ENCODE measurements at regions not wholly inside any gene's neighbourhood (a gene's known extent, or its start where the extent isn't known, plus 50 kb on each side); places are given as distances from the start of the nearest gene placed in this dataset.

DNA sequence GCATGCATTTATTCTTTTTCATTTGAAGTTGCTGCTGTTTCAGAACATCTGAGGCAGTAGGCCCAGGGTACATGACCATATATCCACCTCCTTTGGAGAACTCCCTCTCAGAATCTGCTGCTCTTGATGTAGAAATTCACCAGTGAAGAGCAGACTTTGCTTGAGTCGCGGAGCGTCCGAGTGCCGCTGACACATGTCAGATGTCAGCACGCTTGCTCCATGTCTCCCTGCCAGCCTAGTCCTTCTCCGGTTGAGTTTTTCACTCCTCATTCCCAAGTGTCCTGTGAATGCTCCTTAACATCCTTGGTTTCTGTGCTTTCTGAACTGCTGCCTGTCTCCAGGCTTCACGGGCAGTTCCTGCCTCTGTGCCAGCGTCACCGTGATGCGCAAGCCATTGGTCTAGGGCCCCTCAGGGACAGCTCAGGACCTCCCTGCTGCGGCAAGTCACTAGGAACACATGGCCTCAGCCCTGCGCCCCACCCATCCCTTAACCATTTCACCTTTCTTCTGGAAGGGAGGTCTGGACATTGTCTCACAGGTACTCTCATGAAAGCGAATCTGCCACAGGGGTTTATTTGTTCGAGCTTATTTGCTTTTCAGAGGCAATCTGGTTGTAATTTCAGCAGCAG, 93.1 kb upstream of the RBPJ start:
- no peaks in the 10 kb centered on the region for H3K9me3 ChIP-seq (ENCODE audit: insufficient read depth, low read length, severe bottlenecking)
- H3K4me2 ChIP-seq (ENCODE audit: insufficient read depth, low read length): no peak overlapping the region
- H3K79me2 ChIP-seq (ENCODE audit: insufficient read depth, low read length): no peaks in the 10 kb centered on the region
- H3K27ac ChIP-seq (ENCODE audit: low read length): no peak overlapping the region
- H3K9ac ChIP-seq (ENCODE audit: low read depth, low read length): no peak overlapping the region
- no peaks in the 10 kb centered on the region for H4K20me1 ChIP-seq (ENCODE audit: insufficient read depth, low read length)
- H2AFZ ChIP-seq (ENCODE audit: low read depth, low read length): no peak overlapping the region
- ATAC-seq (ENCODE audit: insufficient read depth, low read depth) (no peak), DNase-seq (no peak)
- no peaks in the 10 kb centered on the region for H3K36me3 ChIP-seq (ENCODE audit: insufficient read depth, low read length)
- no peaks in the 10 kb centered on the region for H3K27me3 ChIP-seq (ENCODE audit: insufficient read depth, low read length, poor library complexity)
- no peak overlapping the region for H3K4me3 ChIP-seq (ENCODE audit: low read depth in 1 of 2, low read length in 2 of 2)
- TF ChIP-seq EZH2 (IDR thresholded peaks at IDR 0.05; ENCODE audit: borderline replicate concordance, low read depth, low read length, severe bottlenecking): no peak
- TF ChIP-seq, protein P1, sequence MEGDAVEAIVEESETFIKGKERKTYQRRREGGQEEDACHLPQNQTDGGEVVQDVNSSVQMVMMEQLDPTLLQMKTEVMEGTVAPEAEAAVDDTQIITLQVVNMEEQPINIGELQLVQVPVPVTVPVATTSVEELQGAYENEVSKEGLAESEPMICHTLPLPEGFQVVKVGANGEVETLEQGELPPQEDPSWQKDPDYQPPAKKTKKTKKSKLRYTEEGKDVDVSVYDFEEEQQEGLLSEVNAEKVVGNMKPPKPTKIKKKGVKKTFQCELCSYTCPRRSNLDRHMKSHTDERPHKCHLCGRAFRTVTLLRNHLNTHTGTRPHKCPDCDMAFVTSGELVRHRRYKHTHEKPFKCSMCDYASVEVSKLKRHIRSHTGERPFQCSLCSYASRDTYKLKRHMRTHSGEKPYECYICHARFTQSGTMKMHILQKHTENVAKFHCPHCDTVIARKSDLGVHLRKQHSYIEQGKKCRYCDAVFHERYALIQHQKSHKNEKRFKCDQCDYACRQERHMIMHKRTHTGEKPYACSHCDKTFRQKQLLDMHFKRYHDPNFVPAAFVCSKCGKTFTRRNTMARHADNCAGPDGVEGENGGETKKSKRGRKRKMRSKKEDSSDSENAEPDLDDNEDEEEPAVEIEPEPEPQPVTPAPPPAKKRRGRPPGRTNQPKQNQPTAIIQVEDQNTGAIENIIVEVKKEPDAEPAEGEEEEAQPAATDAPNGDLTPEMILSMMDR (IDR thresholded peaks at IDR 0.05; ENCODE audit: borderline replicate concordance, extremely low read depth, low read length, poor library complexity, severe bottlenecking): no peak
- H3K4me1 ChIP-seq (ENCODE audit: insufficient read depth, low read length): no peaks in the 10 kb centered on the region

DNA sequence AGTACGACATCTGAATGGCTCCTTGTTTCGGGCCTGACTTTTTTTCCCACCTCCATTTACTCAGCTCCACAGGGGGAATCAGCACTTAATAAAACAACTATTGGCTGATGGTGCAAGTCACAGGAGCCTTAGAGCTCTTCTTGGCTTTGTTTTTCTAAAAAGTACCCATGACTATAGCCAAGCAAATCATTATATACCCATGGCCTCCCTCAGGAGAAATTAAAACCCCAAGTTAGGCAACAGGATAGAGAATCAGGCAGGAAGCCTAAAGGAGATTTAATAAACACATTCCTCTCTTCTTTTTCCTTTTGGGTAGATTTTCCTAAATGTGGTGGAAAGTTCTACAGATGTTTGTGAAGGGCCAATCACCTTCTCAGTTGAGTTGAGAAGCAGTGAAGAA, 91.9 kb upstream of the RBPJ start:
- Histone ChIP-seq H3K4me1 (ENCODE audit: insufficient read depth, low read length) (no peaks in the 10 kb centered on the region), H3K9ac (ENCODE audit: low read depth, low read length) (no peak overlapping the region), H3K4me2 (ENCODE audit: insufficient read depth, low read length) (no peak overlapping the region), H3K27me3 (ENCODE audit: insufficient read depth, low read length, poor library complexity) (no peaks in the 10 kb centered on the region), H3K27ac (ENCODE audit: low read length) (no peak overlapping the region), H3K4me3 (ENCODE audit: low read depth in 1 of 2, low read length in 2 of 2) (no peak overlapping the region), H3K79me2 (ENCODE audit: insufficient read depth, low read length) (no peaks in the 10 kb centered on the region), H4K20me1 (ENCODE audit: insufficient read depth, low read length) (no peaks in the 10 kb centered on the region), H2AFZ (ENCODE audit: low read depth, low read length) (no peak overlapping the region), H3K9me3 (ENCODE audit: insufficient read depth, low read length, severe bottlenecking) (no peaks in the 10 kb centered on the region), H3K36me3 (ENCODE audit: insufficient read depth, low read length) (no peaks in the 10 kb centered on the region)
- no peak for ATAC-seq (ENCODE audit: insufficient read depth, low read depth)
- DNase-seq: no peak
- no peak for TF ChIP-seq EZH2 (IDR thresholded peaks at IDR 0.05; ENCODE audit: borderline replicate concordance, low read depth, low read length, severe bottlenecking)
- TF ChIP-seq, protein P1 (IDR thresholded peaks at IDR 0.05; ENCODE audit: borderline replicate concordance, extremely low read depth, low read length, poor library complexity, severe bottlenecking): no peak

DNA sequence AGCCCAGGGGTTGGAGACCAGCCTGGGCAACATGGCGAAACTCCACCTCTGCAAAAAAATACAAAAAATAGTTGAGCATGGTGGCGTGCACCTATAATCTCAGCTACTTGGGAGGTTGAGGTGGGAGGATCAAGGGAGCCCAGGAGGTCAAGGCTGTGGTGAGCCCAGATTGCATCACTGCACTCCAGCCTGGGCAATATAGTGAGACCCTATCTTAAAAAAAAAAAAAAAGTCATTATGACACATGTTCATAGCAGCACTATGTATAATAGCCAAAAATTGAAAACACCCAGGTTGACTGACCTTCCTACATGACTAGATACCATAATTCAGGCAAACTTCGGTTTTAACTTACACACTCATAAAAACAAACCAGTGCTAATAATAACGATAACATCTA, 90.8 kb upstream of the RBPJ start:
- no peaks in the 10 kb centered on the region for H3K9me3 ChIP-seq (ENCODE audit: insufficient read depth, low read length, severe bottlenecking)
- H3K27ac ChIP-seq (ENCODE audit: low read length): no peak overlapping the region
- no peak overlapping the region for H3K4me3 ChIP-seq (ENCODE audit: low read depth in 1 of 2, low read length in 2 of 2)
- no peaks in the 10 kb centered on the region for H4K20me1 ChIP-seq (ENCODE audit: insufficient read depth, low read length)
- TF ChIP-seq EZH2 (IDR thresholded peaks at IDR 0.05; ENCODE audit: borderline replicate concordance, low read depth, low read length, severe bottlenecking): no peak
- no peaks in the 10 kb centered on the region for H3K4me1 ChIP-seq (ENCODE audit: insufficient read depth, low read length)
- H3K27me3 ChIP-seq (ENCODE audit: insufficient read depth, low read length, poor library complexity): no peaks in the 10 kb centered on the region
- ATAC-seq (ENCODE audit: insufficient read depth, low read depth): no peak
- no peak overlapping the region for H3K4me2 ChIP-seq (ENCODE audit: insufficient read depth, low read length)
- no peaks in the 10 kb centered on the region for H3K79me2 ChIP-seq (ENCODE audit: insufficient read depth, low read length)
- H2AFZ ChIP-seq (ENCODE audit: low read depth, low read length): no peak overlapping the region
- no peaks in the 10 kb centered on the region for H3K36me3 ChIP-seq (ENCODE audit: insufficient read depth, low read length)
- no peak overlapping the region for H3K9ac ChIP-seq (ENCODE audit: low read depth, low read length)
- no peak for DNase-seq

DNA sequence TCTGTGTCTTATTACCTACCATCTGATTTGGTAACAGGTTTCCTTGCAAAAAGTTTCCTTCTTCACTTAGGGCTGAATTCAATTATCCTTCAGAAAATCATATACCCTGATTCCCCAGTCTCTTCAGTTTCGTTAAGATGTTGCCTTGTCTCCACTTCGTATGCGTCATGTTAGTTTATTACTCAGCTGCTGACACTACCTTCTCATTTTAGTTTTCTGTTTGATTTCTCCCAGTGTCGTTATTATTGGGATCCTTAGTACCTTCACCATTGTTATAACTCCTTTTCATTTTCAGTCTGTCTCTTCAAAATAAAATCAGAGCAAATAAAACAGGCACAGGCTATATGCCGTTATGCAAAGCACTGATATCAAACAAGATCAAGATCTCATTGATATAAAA, 87.5 kb upstream of the RBPJ start:
- Histone ChIP-seq H3K27ac (ENCODE audit: low read length) (no peak overlapping the region), H4K20me1 (ENCODE audit: insufficient read depth, low read length) (no peaks in the 10 kb centered on the region), H3K4me3 (ENCODE audit: low read depth in 1 of 2, low read length in 2 of 2) (no peak overlapping the region), H3K9me3 (ENCODE audit: insufficient read depth, low read length, severe bottlenecking) (no peaks in the 10 kb centered on the region), H2AFZ (ENCODE audit: low read depth, low read length) (no peak overlapping the region), H3K36me3 (ENCODE audit: insufficient read depth, low read length) (no peaks in the 10 kb centered on the region), H3K79me2 (ENCODE audit: insufficient read depth, low read length) (no peaks in the 10 kb centered on the region), H3K27me3 (ENCODE audit: insufficient read depth, low read length, poor library complexity) (peaks cover 2% of the 10 kb centered on the region), H3K4me1 (ENCODE audit: insufficient read depth, low read length) (no peaks in the 10 kb centered on the region), H3K9ac (ENCODE audit: low read depth, low read length) (no peak overlapping the region), H3K4me2 (ENCODE audit: insufficient read depth, low read length) (no peak overlapping the region)
- TF ChIP-seq, protein P1 (IDR thresholded peaks at IDR 0.05; ENCODE audit: borderline replicate concordance, extremely low read depth, low read length, poor library complexity, severe bottlenecking): no peak
- no peak for DNase-seq
- no peak for ATAC-seq (ENCODE audit: insufficient read depth, low read depth)
